Prostate gland (tissue), 2 donors: ENCODE measurements at regions not wholly inside any gene's neighbourhood (a gene's known extent, or its start where the extent isn't known, plus 50 kb on each side); places are given as distances from the start of the nearest gene placed in this dataset.

Source experiments
- POLR2A ChIP-seq: fragments of 450-650 bp; IDR thresholded peaks from one replicate; pipeline ENCODE4 v1.6.1; 2016; ENCODE audit warnings: antibody characterized with exemption, mild to moderate bottlenecking
- POLR2AphosphoS5 ChIP-seq: sonication (generic); formaldehyde crosslinking; IDR thresholded peaks from one replicate; pipeline ENCODE4 v1.6.1; 2017; ENCODE audit warnings: antibody characterized with exemption
- TF ChIP-seq, protein P1 (sequence below), 4 experiments: fragments of 200-600 bp in 2 of 4; fragments of 450-650 bp in 2 of 4; sonication (generic) in 2 of 4; IDR thresholded peaks; 1 replicate in 3 of 4; 2 replicates in 1 of 4; pipeline ENCODE4 v1.5.1; 2016 to 2019; ENCODE audit warnings: antibody characterized with exemption in 4 of 4, mild to moderate bottlenecking in 2 of 4, moderate library complexity in 2 of 4

DNA sequence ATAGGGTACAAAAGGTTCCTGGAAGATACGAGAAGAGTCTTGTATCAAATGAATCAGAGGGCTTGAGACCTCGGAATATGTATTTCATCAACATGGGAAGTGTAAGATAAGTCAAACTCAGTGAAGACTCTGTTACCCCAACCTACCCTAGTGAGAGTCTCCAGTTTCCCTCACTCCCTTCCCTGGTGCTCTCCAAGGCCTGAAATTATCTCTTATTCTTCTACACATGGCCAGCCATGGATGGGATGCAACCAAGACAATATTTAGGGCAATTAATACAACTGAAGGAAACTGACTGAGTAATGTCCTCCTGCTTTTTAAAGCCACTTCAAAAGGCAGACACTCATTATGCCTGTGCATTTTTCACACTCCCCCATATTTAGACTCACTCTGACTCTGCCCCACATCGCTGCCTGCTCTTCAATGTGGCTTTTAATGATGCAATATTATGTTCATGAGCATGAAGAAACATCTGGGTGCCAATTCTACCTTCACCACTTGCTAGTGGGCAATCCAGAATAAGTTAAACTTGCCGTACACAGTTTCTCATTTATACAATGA is 137.1 kb upstream of the THBS1 start:
- TF ChIP-seq, protein P1, sequence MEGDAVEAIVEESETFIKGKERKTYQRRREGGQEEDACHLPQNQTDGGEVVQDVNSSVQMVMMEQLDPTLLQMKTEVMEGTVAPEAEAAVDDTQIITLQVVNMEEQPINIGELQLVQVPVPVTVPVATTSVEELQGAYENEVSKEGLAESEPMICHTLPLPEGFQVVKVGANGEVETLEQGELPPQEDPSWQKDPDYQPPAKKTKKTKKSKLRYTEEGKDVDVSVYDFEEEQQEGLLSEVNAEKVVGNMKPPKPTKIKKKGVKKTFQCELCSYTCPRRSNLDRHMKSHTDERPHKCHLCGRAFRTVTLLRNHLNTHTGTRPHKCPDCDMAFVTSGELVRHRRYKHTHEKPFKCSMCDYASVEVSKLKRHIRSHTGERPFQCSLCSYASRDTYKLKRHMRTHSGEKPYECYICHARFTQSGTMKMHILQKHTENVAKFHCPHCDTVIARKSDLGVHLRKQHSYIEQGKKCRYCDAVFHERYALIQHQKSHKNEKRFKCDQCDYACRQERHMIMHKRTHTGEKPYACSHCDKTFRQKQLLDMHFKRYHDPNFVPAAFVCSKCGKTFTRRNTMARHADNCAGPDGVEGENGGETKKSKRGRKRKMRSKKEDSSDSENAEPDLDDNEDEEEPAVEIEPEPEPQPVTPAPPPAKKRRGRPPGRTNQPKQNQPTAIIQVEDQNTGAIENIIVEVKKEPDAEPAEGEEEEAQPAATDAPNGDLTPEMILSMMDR (IDR thresholded peaks at IDR 0.05), result no peak
- no peak for TF ChIP-seq POLR2A
- no peak for TF ChIP-seq POLR2AphosphoS5
